Keratinocyte (primary cell): ENCODE measurements at regions not wholly inside any gene's neighbourhood (a gene's known extent, or its start where the extent isn't known, plus 50 kb on each side); places are given as distances from the start of the nearest gene placed in this dataset.

Source experiments
- DNase-seq: peaks from one replicate; pipeline ENCODE4 v3.0.0-alpha.2; 2011; ENCODE audit warnings: low read depth, missing footprints, low spot score
- FAIRE-seq: peaks from 2 replicates; lab custom pipeline; 2011; peaks lifted over from hg19 to GRCh38; lab: Jason Lieb, UNC
- H2AFZ ChIP-seq: 2 replicates; pipeline ENCODE4 v1.6.0; 2012; ENCODE audit warnings: low read length, control low read depth, inconsistent platforms; ENCODE audit not compliant: control insufficient read depth
- H3K27ac ChIP-seq: 2 replicates; pipeline ENCODE4 v1.5.1; 2011; ENCODE audit warnings: low read length; ENCODE audit not compliant: control insufficient read depth, insufficient read depth
- H3K27me3 ChIP-seq: 3 replicates; pipeline ENCODE4 v1.6.0; 2011; ENCODE audit warnings: low read length; ENCODE audit not compliant: control insufficient read depth, insufficient read depth; ENCODE audit errors: extremely low read depth
- H3K36me3 ChIP-seq, 2 experiments: 2 replicates in 1 of 2; 3 replicates in 1 of 2; pipeline ENCODE4 v1.5.1; 2011; ENCODE audit warnings: low read length in 2 of 2, mild to moderate bottlenecking in 1 of 2; ENCODE audit not compliant: control insufficient read depth in 2 of 2, insufficient read depth in 2 of 2; ENCODE audit errors: extremely low read depth in 1 of 2
- H3K4me1 ChIP-seq: 3 replicates; pipeline ENCODE4 v1.5.1; 2011; ENCODE audit warnings: low read length; ENCODE audit not compliant: control insufficient read depth, insufficient read depth; ENCODE audit errors: extremely low read depth
- H3K4me2 ChIP-seq: 3 replicates; pipeline ENCODE4 v1.6.0; 2011; ENCODE audit warnings: low read depth, low read length; ENCODE audit not compliant: control insufficient read depth, insufficient read depth; ENCODE audit errors: extremely low read depth
- H3K4me3 ChIP-seq, 3 experiments: fragments of 200-600 bp in 1 of 3; sonication (generic) in 1 of 3; 2 replicates in 2 of 3; 3 replicates in 1 of 3; pipeline ENCODE4 v1.5.1; 2011 to 2016; ENCODE audit warnings: low read length in 3 of 3, mild to moderate bottlenecking in 3 of 3, control low read depth in 2 of 3, inconsistent platforms in 1 of 3, low read depth in 1 of 3, mixed read lengths in 1 of 3, mixed run types in 1 of 3, moderate library complexity in 1 of 3; ENCODE audit not compliant: control insufficient read depth in 2 of 3, insufficient read depth in 2 of 3; ENCODE audit errors: extremely low read depth in 1 of 3
- H3K79me2 ChIP-seq: 2 replicates; pipeline ENCODE4 v1.6.0; 2012; ENCODE audit warnings: low read length; ENCODE audit not compliant: control insufficient read depth, insufficient read depth
- H3K9ac ChIP-seq: 3 replicates; pipeline ENCODE4 v1.6.0; 2011; ENCODE audit warnings: low read length; ENCODE audit not compliant: control insufficient read depth, insufficient read depth; ENCODE audit errors: extremely low read depth
- H3K9me1 ChIP-seq: 3 replicates; pipeline ENCODE4 v1.6.0; 2011; ENCODE audit warnings: low read length; ENCODE audit not compliant: control insufficient read depth, insufficient read depth; ENCODE audit errors: extremely low read depth
- H3K9me3 ChIP-seq: 2 replicates; pipeline ENCODE4 v1.5.1; 2012; ENCODE audit warnings: low read depth, low read length; ENCODE audit not compliant: control insufficient read depth
- H4K20me1 ChIP-seq: 3 replicates; pipeline ENCODE4 v1.6.0; 2011; ENCODE audit warnings: low read length; ENCODE audit not compliant: control insufficient read depth, insufficient read depth; ENCODE audit errors: extremely low read depth
- CTCF ChIP-seq, 3 experiments: IDR thresholded peaks in 1 of 3; conservative IDR thresholded peaks in 1 of 3; optimal IDR thresholded peaks in 1 of 3; 2 replicates in 2 of 3; 3 replicates in 1 of 3; pipeline versions ENCODE3 to v1.5.1; 2011; ENCODE audit warnings: low read length in 3 of 3, mild to moderate bottlenecking in 3 of 3, moderate library complexity in 2 of 3, control low read depth in 1 of 3, inconsistent platforms in 1 of 3; ENCODE audit not compliant: insufficient read depth in 2 of 3; ENCODE audit errors: extremely low read depth in 1 of 3
- EZH2 ChIP-seq: IDR thresholded peaks from one replicate; pipeline ENCODE4 v1.6.1; 2012; ENCODE audit warnings: inconsistent platforms, mild to moderate bottlenecking, low read length, moderate library complexity
- dilution Hi-C: fragments of 300-500 bp; cut with MboI; formaldehyde crosslinking; loops from one replicate; pipeline ENCODE4 v1.7.0; 2020; ENCODE audit warnings: low sequenced_read_pairs; ENCODE audit not compliant: extremely low pct_ligation_motif_present

- H3K9ac ChIP-seq, result no peak overlapping the region
- no peaks in the 10 kb centered on the region for H4K20me1 ChIP-seq
- H2AFZ ChIP-seq, result no peak overlapping the region
- H3K27me3 ChIP-seq, result no peaks in the 10 kb centered on the region
- H3K9me3 ChIP-seq, result no peaks in the 10 kb centered on the region
- H3K27ac ChIP-seq, result no peak overlapping the region
- no peaks in the 10 kb centered on the region for H3K9me1 ChIP-seq
- TF ChIP-seq CTCF (optimal IDR thresholded peaks at IDR 0.05 in 1 of 3, IDR thresholded peaks at IDR 0.05 in 1 of 3, conservative IDR thresholded peaks at IDR 0.05 in 1 of 3; ENCODE audit: extremely low read depth in 1 of 3, insufficient read depth in 2 of 3, low read length in 3 of 3) (no peak), EZH2 (no peak)
- H3K4me2 ChIP-seq, result no peak overlapping the region
- H3K36me3 ChIP-seq, result no peaks in the 10 kb centered on the region
- H3K79me2 ChIP-seq, result no peaks in the 10 kb centered on the region
- FAIRE-seq (no peak), DNase-seq (no peak)
- H3K4me3 ChIP-seq, result no peak overlapping the region
- H3K4me1 ChIP-seq, result no peaks in the 10 kb centered on the region
- dilution Hi-C loops, result no loop called here
These were observed 123.4 kb upstream of the SOD1 start for GRCh38 chr21:31536138-31536537.

- no peak overlapping the region for H3K27ac ChIP-seq
These were observed 127.5 kb upstream of the SOD1 start for GRCh38 chr21:31531967-31532366.

More at GRCh38 chr21:31531967-31532366, 127.5 kb upstream of the SOD1 start:
- Histone ChIP-seq H3K9ac (no peak overlapping the region), H4K20me1 (no peaks in the 10 kb centered on the region), H3K27me3 (no peaks in the 10 kb centered on the region), H3K9me3 (no peaks in the 10 kb centered on the region), H3K9me1 (no peaks in the 10 kb centered on the region), H3K4me3 (no peak overlapping the region), H3K79me2 (no peaks in the 10 kb centered on the region), H3K4me2 (no peak overlapping the region), H2AFZ (no peak overlapping the region), H3K4me1 (no peaks in the 10 kb centered on the region), H3K36me3 (no peaks in the 10 kb centered on the region)
- TF ChIP-seq CTCF (optimal IDR thresholded peaks at IDR 0.05 in 1 of 3, IDR thresholded peaks at IDR 0.05 in 1 of 3, conservative IDR thresholded peaks at IDR 0.05 in 1 of 3; ENCODE audit: extremely low read depth in 1 of 3, insufficient read depth in 2 of 3, low read length in 3 of 3) (no peak), EZH2 (no peak)
- FAIRE-seq (no peak), DNase-seq (no peak)
- dilution Hi-C loops, result no loop called here
